GM12872 (cell line): ENCODE measurements at regions not wholly inside any gene's neighbourhood (a gene's known extent, or its start where the extent isn't known, plus 50 kb on each side); places are given as distances from the start of the nearest gene placed in this dataset.

Source experiments
- TF ChIP-seq, protein P1 (sequence below): IDR thresholded peaks from 3 replicates; pipeline ENCODE4 v1.5.1; 2011; ENCODE audit warnings: low read depth, mild to moderate bottlenecking, low read length, moderate library complexity; ENCODE audit not compliant: insufficient read depth

DNA sequence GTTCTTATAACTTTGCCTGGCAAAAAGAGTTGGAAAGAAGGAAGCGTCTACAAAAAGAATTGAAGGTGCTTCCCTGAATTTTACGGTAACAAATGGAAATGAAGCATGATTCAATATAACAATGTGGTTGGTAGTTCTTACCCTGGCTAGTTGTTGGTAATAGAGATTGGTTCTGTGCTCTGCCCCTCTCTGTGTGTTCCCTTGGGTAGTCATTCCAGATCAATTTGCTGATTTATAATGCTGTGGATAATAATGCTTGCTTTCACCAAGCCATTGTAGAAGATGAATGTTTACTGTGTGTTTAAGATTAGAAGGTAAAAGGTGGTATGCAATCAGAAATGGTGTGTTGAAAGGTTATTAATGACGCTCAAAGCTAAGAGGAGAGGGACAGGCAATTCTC is 577.8 kb upstream of the NXPH2 start:
- TF ChIP-seq, protein P1, sequence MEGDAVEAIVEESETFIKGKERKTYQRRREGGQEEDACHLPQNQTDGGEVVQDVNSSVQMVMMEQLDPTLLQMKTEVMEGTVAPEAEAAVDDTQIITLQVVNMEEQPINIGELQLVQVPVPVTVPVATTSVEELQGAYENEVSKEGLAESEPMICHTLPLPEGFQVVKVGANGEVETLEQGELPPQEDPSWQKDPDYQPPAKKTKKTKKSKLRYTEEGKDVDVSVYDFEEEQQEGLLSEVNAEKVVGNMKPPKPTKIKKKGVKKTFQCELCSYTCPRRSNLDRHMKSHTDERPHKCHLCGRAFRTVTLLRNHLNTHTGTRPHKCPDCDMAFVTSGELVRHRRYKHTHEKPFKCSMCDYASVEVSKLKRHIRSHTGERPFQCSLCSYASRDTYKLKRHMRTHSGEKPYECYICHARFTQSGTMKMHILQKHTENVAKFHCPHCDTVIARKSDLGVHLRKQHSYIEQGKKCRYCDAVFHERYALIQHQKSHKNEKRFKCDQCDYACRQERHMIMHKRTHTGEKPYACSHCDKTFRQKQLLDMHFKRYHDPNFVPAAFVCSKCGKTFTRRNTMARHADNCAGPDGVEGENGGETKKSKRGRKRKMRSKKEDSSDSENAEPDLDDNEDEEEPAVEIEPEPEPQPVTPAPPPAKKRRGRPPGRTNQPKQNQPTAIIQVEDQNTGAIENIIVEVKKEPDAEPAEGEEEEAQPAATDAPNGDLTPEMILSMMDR, result no peak

DNA sequence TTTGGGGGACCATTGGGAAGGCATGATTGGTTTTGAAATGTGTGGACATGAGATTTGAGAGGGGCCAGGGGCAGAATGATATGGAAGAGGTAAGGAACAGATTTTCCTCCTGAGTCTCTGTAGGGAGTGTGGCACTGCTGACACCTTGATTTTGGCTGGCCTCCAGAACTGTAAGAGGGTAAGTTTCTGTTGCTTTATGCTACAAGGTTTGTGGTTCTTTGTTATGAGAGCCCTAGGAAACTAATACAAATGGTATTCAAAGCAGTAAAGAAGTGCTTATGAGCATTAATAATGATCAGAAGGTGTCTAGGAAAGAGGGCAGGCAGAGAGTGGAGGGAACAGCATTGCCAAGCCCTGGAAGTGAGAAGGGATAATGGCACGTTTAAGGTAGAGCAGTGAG is 574.3 kb upstream of the NXPH2 start:
- TF ChIP-seq, protein P1, result no peak

DNA sequence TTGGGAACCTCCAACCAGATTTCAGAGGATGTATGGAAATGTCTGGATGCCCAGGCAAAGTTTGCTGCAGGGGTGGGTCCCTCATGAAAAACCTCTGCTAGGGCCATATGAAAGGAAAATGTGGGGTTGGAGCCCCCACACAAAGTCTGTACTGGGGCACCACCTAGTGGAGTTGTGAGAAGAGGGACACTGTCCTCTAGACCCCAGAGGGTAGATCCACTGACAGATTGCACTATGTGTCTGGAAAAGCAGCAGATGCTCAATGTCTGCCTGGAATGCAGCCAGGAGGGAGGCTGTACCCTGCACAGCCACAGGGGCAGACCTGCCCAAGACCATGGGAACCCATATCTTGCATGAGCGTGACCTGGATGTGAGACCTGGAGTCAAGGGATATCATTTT is 573.7 kb upstream of the NXPH2 start:
- TF ChIP-seq, protein P1, result peak; percentile 14; the same call in 1 of the 3 replicates

DNA sequence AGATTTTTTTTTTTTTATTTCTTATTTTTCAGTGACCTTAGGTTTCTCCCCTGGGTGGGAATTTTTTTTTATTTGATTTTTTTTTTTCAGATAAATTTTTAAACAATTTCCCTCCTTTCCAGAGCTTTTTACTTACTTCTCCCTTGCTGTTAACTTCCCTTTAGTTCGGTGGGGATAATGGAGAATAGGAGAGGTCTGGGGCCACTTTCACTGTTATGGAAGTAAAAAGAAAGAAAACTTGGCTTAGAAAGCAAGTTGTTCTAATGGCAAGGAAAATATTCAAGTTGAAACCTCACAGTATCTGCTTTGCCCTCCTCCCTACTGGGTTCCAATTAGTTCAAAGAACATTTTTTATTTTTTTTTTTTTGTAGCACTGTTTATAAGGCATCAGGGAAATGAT is 537.1 kb upstream of the NXPH2 start:
- TF ChIP-seq, protein P1, result no peak

DNA sequence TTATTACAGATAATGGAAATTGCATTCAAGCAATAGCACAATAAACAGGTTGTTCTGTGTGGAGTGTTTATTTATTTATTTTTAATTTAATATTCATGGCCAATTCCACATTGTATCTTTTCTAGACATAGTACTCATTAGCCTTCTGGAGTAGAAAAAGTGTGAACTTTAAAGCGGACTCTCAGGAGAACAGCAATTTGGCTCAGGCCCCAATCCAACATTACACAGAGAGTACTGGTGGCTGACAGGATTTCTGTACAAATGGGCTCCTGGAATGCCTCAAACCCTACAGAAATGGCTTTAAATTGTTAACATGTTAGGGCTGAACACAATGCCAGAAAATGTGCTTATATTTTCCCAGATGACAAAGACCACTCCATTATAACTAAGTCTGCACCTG is 533.9 kb upstream of the NXPH2 start:
- TF ChIP-seq, protein P1, result no peak

DNA sequence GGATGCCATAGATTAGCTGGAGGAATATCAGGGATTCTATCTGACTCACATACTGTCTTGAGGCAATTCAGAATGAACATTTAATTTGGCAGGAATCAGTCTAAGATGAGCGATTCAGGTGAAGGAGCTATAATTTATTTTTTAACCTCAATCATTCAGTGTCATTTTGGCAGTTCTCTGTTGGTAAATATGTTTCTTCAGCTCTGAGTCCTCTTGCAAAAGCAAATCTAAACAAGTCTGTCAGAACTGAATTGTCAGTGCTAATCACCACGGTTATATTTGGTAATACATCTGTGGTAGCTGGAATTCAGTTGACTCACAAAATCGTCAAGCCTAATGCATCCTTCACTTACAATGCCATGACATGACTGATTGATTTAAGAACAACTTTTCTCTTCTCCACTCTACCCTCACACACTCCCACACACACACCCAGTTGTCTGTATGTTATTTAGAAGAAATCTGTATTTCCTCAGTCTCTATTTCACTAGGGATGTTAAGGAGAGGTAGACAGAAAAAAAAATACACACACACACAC is 516.6 kb upstream of the NXPH2 start:
- TF ChIP-seq, protein P1, result no peak

DNA sequence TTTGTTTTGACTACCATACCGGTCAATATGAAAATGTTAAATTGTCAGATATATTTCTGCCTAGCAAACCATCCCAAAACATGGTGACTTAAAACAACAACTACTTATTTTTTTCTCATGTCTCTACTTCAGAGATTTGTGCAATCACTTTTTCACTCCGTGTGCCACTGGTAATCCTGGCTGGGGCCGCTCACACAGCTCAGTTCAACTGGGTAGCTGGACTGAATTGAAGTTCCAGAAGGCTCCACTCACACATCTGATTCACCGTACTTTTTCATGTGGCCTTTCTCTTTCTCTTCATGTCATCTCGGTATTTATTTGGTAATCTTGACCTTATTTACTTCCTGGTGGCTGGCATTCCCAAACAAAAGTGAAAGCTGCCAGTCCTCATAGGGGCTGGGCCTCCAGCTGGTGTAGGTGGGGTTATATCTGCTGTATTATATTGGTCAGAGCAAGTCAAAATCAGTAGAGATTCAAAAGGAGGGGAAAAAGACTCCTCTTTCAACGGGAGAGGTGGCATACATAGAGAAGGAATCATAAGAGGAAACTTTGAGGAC is 513.9 kb upstream of the NXPH2 start:
- TF ChIP-seq, protein P1, result no peak

DNA sequence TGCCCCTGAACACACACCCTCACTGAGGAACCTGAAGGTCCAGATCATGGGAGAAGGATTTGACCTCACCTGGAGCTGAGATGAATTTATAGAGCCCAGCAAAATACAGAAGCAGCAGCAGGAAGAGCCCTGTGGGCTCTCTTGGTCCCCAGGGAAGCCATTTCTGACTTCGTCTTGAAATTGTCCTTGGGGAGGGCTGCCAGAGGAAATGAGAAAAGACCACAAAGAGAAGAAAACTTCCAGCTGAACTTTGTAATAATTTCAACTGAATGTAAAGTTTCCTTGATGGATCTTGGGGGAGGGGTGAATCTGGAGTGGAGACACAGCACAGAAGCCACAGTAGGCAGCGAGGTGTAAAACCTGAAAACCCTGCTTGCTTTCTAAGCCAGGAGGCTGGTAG is 500.9 kb upstream of the NXPH2 start:
- TF ChIP-seq, protein P1, result no peak
